ENCODE measurements at regions not wholly inside any gene's neighbourhood (a gene's known extent, or its start where the extent isn't known, plus 50 kb on each side); places are given as distances from the start of the nearest gene placed in this dataset.

- no peak for DNase-seq (ENCODE audit: low spot score)
- no peak for TF ChIP-seq CTCF (IDR thresholded peaks at IDR 0.05; ENCODE audit: borderline replicate concordance, control extremely low read depth, extremely low read depth, insufficient read depth, missing control alignments)
- in situ Hi-C loops (cut with MboI; ENCODE audit: low sequenced_read_pairs, unreplicated experiment), result no loop called here
These were observed 235.9 kb upstream of the DDI1 start for GRCh38 chr11:103800406-103801114.

- in situ Hi-C loops (cut with MboI; ENCODE audit: low sequenced_read_pairs, unreplicated experiment), result no loop called here
- TF ChIP-seq CTCF (IDR thresholded peaks at IDR 0.05; ENCODE audit: borderline replicate concordance, control extremely low read depth, extremely low read depth, insufficient read depth, missing control alignments), result no peak
- DNase-seq (ENCODE audit: low spot score), result no peak
These were observed 233.4 kb upstream of the DDI1 start for GRCh38 chr11:103803062-103803461.

- DNase-seq (ENCODE audit: low spot score), result no peak
- in situ Hi-C loops (cut with MboI; ENCODE audit: low sequenced_read_pairs, unreplicated experiment), result no loop called here
- no peak for TF ChIP-seq CTCF (IDR thresholded peaks at IDR 0.05; ENCODE audit: borderline replicate concordance, control extremely low read depth, extremely low read depth, insufficient read depth, missing control alignments)
These were observed 230.8 kb upstream of the DDI1 start for GRCh38 chr11:103805688-103806009.

GRCh38 chr11:103806130-103806895 lies 230.1 kb upstream of the DDI1 start:
- no peak for DNase-seq (ENCODE audit: low spot score)
- in situ Hi-C loops (cut with MboI; ENCODE audit: low sequenced_read_pairs, unreplicated experiment), result no loop called here
- TF ChIP-seq CTCF (IDR thresholded peaks at IDR 0.05; ENCODE audit: borderline replicate concordance, control extremely low read depth, extremely low read depth, insufficient read depth, missing control alignments), result no peak

- no peak for TF ChIP-seq CTCF (IDR thresholded peaks at IDR 0.05; ENCODE audit: borderline replicate concordance, control extremely low read depth, extremely low read depth, insufficient read depth, missing control alignments)
- in situ Hi-C loops (cut with MboI; ENCODE audit: low sequenced_read_pairs, unreplicated experiment), result no loop called here
These were observed 228.6 kb upstream of the DDI1 start for GRCh38 chr11:103807806-103808205.

GRCh38 chr11:103808252-103808651 lies 228.2 kb upstream of the DDI1 start:
- no peak for TF ChIP-seq CTCF (IDR thresholded peaks at IDR 0.05; ENCODE audit: borderline replicate concordance, control extremely low read depth, extremely low read depth, insufficient read depth, missing control alignments)
- DNase-seq (ENCODE audit: low spot score), result no peak
- in situ Hi-C loops (cut with MboI; ENCODE audit: low sequenced_read_pairs, unreplicated experiment), result no loop called here

More at GRCh38 chr11:103807806-103808205, 228.6 kb upstream of the DDI1 start:
- no peak for DNase-seq (ENCODE audit: low spot score)
